OCI-LY7 (cell line): ENCODE measurements at regions not wholly inside any gene's neighbourhood (a gene's known extent, or its start where the extent isn't known, plus 50 kb on each side); places are given as distances from the start of the nearest gene placed in this dataset.
"Not testable (repeated sequence)": the region's sequence is repeated elsewhere in the genome, so short reads cannot be mapped to it uniquely, and the experiment has no call there.

ENCODE experiments used
- BruUV-seq: library from RNA; stranded (reverse); fragments of 400-500 nt; replicated peaks from 2 replicates; lab custom pipeline; 2021; lab: Mats Ljungman, UMichigan
- CTCF ChIA-PET: fragments of 300-600 bp; sonication (Branson Sonifier 250); formaldehyde crosslinking; loops from one replicate; lab custom pipeline; 2022; ENCODE audit warnings: antibody characterized with exemption; ENCODE audit not compliant: unreplicated experiment; lab: Charles Lee
- POLR2A ChIA-PET: fragments of 300-600 bp; sonication (Branson Sonifier 250); formaldehyde crosslinking; loops from one replicate; lab custom pipeline; 2022; ENCODE audit warnings: antibody characterized with exemption; lab: Charles Lee
- DNase-seq: peaks from one replicate; pipeline ENCODE4 v3.0.0-alpha.2; 2015; ENCODE audit warnings: low spot score
- H2AFZ ChIP-seq: fragments of 200-600 bp; sonication (generic), shearing (Covaris generic); 2 replicates; pipeline ENCODE4 v1.6.1; 2014; ENCODE audit warnings: mild to moderate bottlenecking, antibody characterized with exemption, low read length, moderate library complexity
- H3K27ac ChIP-seq: fragments of 200-600 bp; sonication (generic); 2 replicates; pipeline ENCODE4 v1.5.1; 2014; ENCODE audit warnings: mixed run types, low read depth, mild to moderate bottlenecking, moderate library complexity, low read length, inconsistent platforms; ENCODE audit not compliant: poor library complexity, severe bottlenecking
- H3K36me3 ChIP-seq: fragments of 200-600 bp; sonication (generic); 2 replicates; pipeline ENCODE4 v1.6.1; 2014; ENCODE audit warnings: mild to moderate bottlenecking, antibody characterized with exemption, low read length, moderate library complexity, mixed read lengths; ENCODE audit not compliant: insufficient read depth
- H3K4me1 ChIP-seq: fragments of 200-600 bp; sonication (generic); 2 replicates; pipeline ENCODE4 v1.5.1; 2014; ENCODE audit warnings: mild to moderate bottlenecking, low read length; ENCODE audit not compliant: insufficient read depth, poor library complexity, severe bottlenecking
- H3K4me2 ChIP-seq: fragments of 200-600 bp; sonication (generic); 2 replicates; pipeline ENCODE4 v1.6.1; 2014; ENCODE audit warnings: mild to moderate bottlenecking, low read length
- H3K4me3 ChIP-seq: fragments of 200-600 bp; sonication (generic); 2 replicates; pipeline ENCODE4 v1.5.1; 2014; ENCODE audit warnings: mild to moderate bottlenecking, low read depth, low read length; ENCODE audit not compliant: poor library complexity, severe bottlenecking
- H3K79me2 ChIP-seq: fragments of 200-600 bp; sonication (generic); 2 replicates; pipeline ENCODE4 v1.6.1; 2016; ENCODE audit warnings: low read depth, mild to moderate bottlenecking, low read length, moderate library complexity, mixed read lengths; ENCODE audit not compliant: insufficient read depth
- H3K9me2 ChIP-seq: fragments of 200-600 bp; sonication (generic); 2 replicates; pipeline ENCODE4 v1.6.1; 2016; ENCODE audit warnings: mild to moderate bottlenecking, low read length, mixed read lengths; ENCODE audit not compliant: insufficient read depth
- H3K9me3 ChIP-seq: fragments of 200-600 bp; sonication (generic); 2 replicates; pipeline ENCODE4 v1.6.1; 2014; ENCODE audit warnings: mild to moderate bottlenecking, mixed run types, low read length, mixed read lengths
- H4K20me1 ChIP-seq: fragments of 200-600 bp; sonication (generic); 2 replicates; pipeline ENCODE4 v1.6.1; 2014; ENCODE audit warnings: mild to moderate bottlenecking, antibody characterized with exemption, low read length, moderate library complexity, mixed read lengths; ENCODE audit not compliant: insufficient read depth
- EZH2phosphoT487 ChIP-seq: fragments of 200-600 bp; sonication (generic); IDR thresholded peaks from 2 replicates; pipeline ENCODE4 v1.6.1; 2018; ENCODE audit warnings: low read depth, borderline replicate concordance, mild to moderate bottlenecking, mixed run types, antibody characterized with exemption, low read length, moderate library complexity, mixed read lengths
- intact Hi-C: fragments of 100-400 bp; cut with micrococcal nuclease; formaldehyde crosslinking; loops from one replicate; pipeline ENCODE4 v1.10.0; 2022; ENCODE audit not compliant: unreplicated experiment
- TF ChIP-seq, protein P1 (sequence below): fragments of 200-600 bp; sonication (generic); conservative IDR thresholded peaks from 2 replicates; pipeline ENCODE4 v1.5.1; 2014; ENCODE audit warnings: mild to moderate bottlenecking, antibody characterized with exemption, low read length, moderate library complexity, mixed read lengths

- H3K4me3 ChIP-seq, result no peak overlapping the region
- H3K4me1 ChIP-seq, result no peaks in the 10 kb centered on the region
- H3K36me3 ChIP-seq, result no peaks in the 10 kb centered on the region
- BruUV-seq, result no TSS peak
- H4K20me1 ChIP-seq, result no peaks in the 10 kb centered on the region
- no peaks in the 10 kb centered on the region for H3K9me3 ChIP-seq
- no peak overlapping the region for H2AFZ ChIP-seq
- no peaks in the 10 kb centered on the region for H3K9me2 ChIP-seq
- H3K4me2 ChIP-seq, result no peak overlapping the region
- no peak for DNase-seq
- ChIA-PET CTCF (no interaction called here), POLR2A (interaction anchor here (1.1 kb wide), 1 partner anchor 12 kb away, joined by 5 read pairs; no protein-coding TSS in a partner anchor)
- intact Hi-C loops, result no loop called here
- H3K79me2 ChIP-seq, result no peaks in the 10 kb centered on the region
- no peak overlapping the region for H3K27ac ChIP-seq
- TF ChIP-seq, protein P1, sequence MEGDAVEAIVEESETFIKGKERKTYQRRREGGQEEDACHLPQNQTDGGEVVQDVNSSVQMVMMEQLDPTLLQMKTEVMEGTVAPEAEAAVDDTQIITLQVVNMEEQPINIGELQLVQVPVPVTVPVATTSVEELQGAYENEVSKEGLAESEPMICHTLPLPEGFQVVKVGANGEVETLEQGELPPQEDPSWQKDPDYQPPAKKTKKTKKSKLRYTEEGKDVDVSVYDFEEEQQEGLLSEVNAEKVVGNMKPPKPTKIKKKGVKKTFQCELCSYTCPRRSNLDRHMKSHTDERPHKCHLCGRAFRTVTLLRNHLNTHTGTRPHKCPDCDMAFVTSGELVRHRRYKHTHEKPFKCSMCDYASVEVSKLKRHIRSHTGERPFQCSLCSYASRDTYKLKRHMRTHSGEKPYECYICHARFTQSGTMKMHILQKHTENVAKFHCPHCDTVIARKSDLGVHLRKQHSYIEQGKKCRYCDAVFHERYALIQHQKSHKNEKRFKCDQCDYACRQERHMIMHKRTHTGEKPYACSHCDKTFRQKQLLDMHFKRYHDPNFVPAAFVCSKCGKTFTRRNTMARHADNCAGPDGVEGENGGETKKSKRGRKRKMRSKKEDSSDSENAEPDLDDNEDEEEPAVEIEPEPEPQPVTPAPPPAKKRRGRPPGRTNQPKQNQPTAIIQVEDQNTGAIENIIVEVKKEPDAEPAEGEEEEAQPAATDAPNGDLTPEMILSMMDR, result no peak
- no peak for TF ChIP-seq EZH2phosphoT487
Measured at GRCh38 chr13:108069521-108070210, 145.7 kb downstream of the LIG4 start.

- CTCF ChIA-PET, intact Hi-C loops, H3K4me3 ChIP-seq, H3K27ac ChIP-seq, H3K4me2 ChIP-seq, H3K4me1 ChIP-seq, H3K9me2 ChIP-seq, POLR2A ChIA-PET, H3K36me3 ChIP-seq, H3K9me3 ChIP-seq, H3K79me2 ChIP-seq, H2AFZ ChIP-seq, DNase-seq, BruUV-seq, H4K20me1 ChIP-seq: not testable (repeated sequence)
Measured at GRCh38 chr13:108064372-108064771, 151.0 kb downstream of the LIG4 start.

GRCh38 chr13:108060111-108060510, 155.2 kb downstream of the LIG4 start:
- Histone ChIP-seq H3K4me1 (no peaks in the 10 kb centered on the region), H4K20me1 (no peaks in the 10 kb centered on the region), H3K4me3 (no peak overlapping the region), H3K27ac (no peak overlapping the region), H3K9me2 (no peaks in the 10 kb centered on the region), H3K4me2 (no peak overlapping the region), H3K36me3 (no peaks in the 10 kb centered on the region), H2AFZ (no peak overlapping the region), H3K79me2 (no peaks in the 10 kb centered on the region), H3K9me3 (no peaks in the 10 kb centered on the region)
- intact Hi-C loops, result no loop called here
- TF ChIP-seq, protein P1, result no peak
- TF ChIP-seq EZH2phosphoT487, result no peak
- BruUV-seq, result no TSS peak
- DNase-seq, result no peak
- ChIA-PET CTCF (no interaction called here), POLR2A (no interaction called here)
